ENCODE measurements at regions not wholly inside any gene's neighbourhood (a gene's known extent, or its start where the extent isn't known, plus 50 kb on each side); places are given as distances from the start of the nearest gene placed in this dataset.

- no peak for DNase-seq (ENCODE audit: low spot score)
Measured at GRCh38 chr9:28741459-28741858, 1168.2 kb upstream of the C9orf72 start.

- DNase-seq (ENCODE audit: low spot score) = no peak
Measured at GRCh38 chr9:28747351-28747985, 1174.2 kb upstream of the C9orf72 start.

- DNase-seq (ENCODE audit: low spot score) = no peak
Measured at GRCh38 chr9:28750136-28750535, 1176.9 kb upstream of the C9orf72 start.

GRCh38 chr9:28758341-28758740 is 1185.1 kb upstream of the C9orf72 start:
- DNase-seq (ENCODE audit: low spot score) = no peak

- DNase-seq (ENCODE audit: low spot score) = no peak
Measured at GRCh38 chr9:28758971-28759370, 1185.7 kb upstream of the C9orf72 start.

- DNase-seq (ENCODE audit: low spot score) = no peak
Measured at GRCh38 chr9:28762167-28762566, 1188.9 kb upstream of the C9orf72 start.

GRCh38 chr9:28764532-28764931 is 1191.3 kb upstream of the C9orf72 start:
- DNase-seq (ENCODE audit: low spot score) = no peak

GRCh38 chr9:28770226-28770625 is 1196.9 kb upstream of the C9orf72 start:
- no peak for DNase-seq (ENCODE audit: low spot score)

- no peak for DNase-seq (ENCODE audit: low spot score)
Measured at GRCh38 chr9:28770827-28771226, 1197.5 kb upstream of the C9orf72 start.

- DNase-seq (ENCODE audit: low spot score) = no peak
Measured at GRCh38 chr9:28774433-28775235, 1201.4 kb upstream of the C9orf72 start.

- no peak for DNase-seq (ENCODE audit: low spot score)
Measured at GRCh38 chr9:28779243-28779642, 1206.0 kb upstream of the C9orf72 start.

GRCh38 chr9:28781481-28781880 is 1208.2 kb upstream of the C9orf72 start:
- DNase-seq (ENCODE audit: low spot score) = no peak

GRCh38 chr9:28782630-28783029 is 1209.3 kb upstream of the C9orf72 start:
- DNase-seq (ENCODE audit: low spot score) = no peak

GRCh38 chr9:28792716-28793115 is 1219.4 kb upstream of the C9orf72 start:
- no peak for DNase-seq (ENCODE audit: low spot score)

- DNase-seq (ENCODE audit: low spot score) = no peak
Measured at GRCh38 chr9:28799876-28800275, 1226.6 kb upstream of the C9orf72 start.

GRCh38 chr9:28801144-28801799 is 1228.0 kb upstream of the C9orf72 start:
- no peak for DNase-seq (ENCODE audit: low spot score)

- no peak for DNase-seq (ENCODE audit: low spot score)
Measured at GRCh38 chr9:28805197-28805596, 1231.9 kb upstream of the C9orf72 start.

GRCh38 chr9:28808042-28808441 is 1234.8 kb upstream of the C9orf72 start:
- DNase-seq (ENCODE audit: low spot score) = no peak

GRCh38 chr9:28810388-28811075 is 1237.3 kb upstream of the C9orf72 start:
- no peak for DNase-seq (ENCODE audit: low spot score)

- DNase-seq (ENCODE audit: low spot score) = no peak
Measured at GRCh38 chr9:28820741-28821140, 1247.5 kb upstream of the C9orf72 start.

GRCh38 chr9:28821240-28821639 is 1248.0 kb upstream of the C9orf72 start:
- DNase-seq (ENCODE audit: low spot score) = no peak

- DNase-seq (ENCODE audit: low spot score) = no peak
Measured at GRCh38 chr9:28824432-28824963, 1251.2 kb upstream of the C9orf72 start.

Measured in left forelimb (tissue), 1 donor.